ENCODE measurements at regions not wholly inside any gene's neighbourhood (a gene's known extent, or its start where the extent isn't known, plus 50 kb on each side); places are given as distances from the start of the nearest gene placed in this dataset.
"Not testable (repeated sequence)": the region's sequence is repeated elsewhere in the genome, so short reads cannot be mapped to it uniquely, and the experiment has no call there.

- H3K27ac Mint-ChIP-seq (ENCODE audit: unreplicated experiment): no peak overlapping the region
- H3K9me3 Mint-ChIP-seq (ENCODE audit: unreplicated experiment): peaks cover 7% of the 10 kb centered on the region
- H3K27me3 Mint-ChIP-seq (ENCODE audit: unreplicated experiment): peaks cover 23% of the 10 kb centered on the region
- H3K36me3 Mint-ChIP-seq (ENCODE audit: unreplicated experiment): no peaks in the 10 kb centered on the region
- no peak for TF ChIP-seq CTCF (IDR thresholded peaks at IDR 0.05)
- DNase-seq (ENCODE audit: extremely low spot score, unreplicated experiment): no peak
- H3K4me1 Mint-ChIP-seq (ENCODE audit: unreplicated experiment): peaks cover 14% of the 10 kb centered on the region
- no peak overlapping the region for H3K4me3 Mint-ChIP-seq (ENCODE audit: unreplicated experiment)
Observed at GRCh38 chr14:34085695-34086094, 134.8 kb upstream of the EGLN3 start.

GRCh38 chr14:34081576-34082136, 130.8 kb upstream of the EGLN3 start:
- no peak for DNase-seq (ENCODE audit: extremely low spot score, unreplicated experiment)
- no peaks in the 10 kb centered on the region for H3K36me3 Mint-ChIP-seq (ENCODE audit: unreplicated experiment)
- H3K27ac Mint-ChIP-seq (ENCODE audit: unreplicated experiment): no peak overlapping the region

GRCh38 chr14:34081101-34081575, 130.3 kb upstream of the EGLN3 start:
- no peaks in the 10 kb centered on the region for H3K36me3 Mint-ChIP-seq (ENCODE audit: unreplicated experiment)
- no peaks in the 10 kb centered on the region for H3K27me3 Mint-ChIP-seq (ENCODE audit: unreplicated experiment)
- H3K4me1 Mint-ChIP-seq (ENCODE audit: unreplicated experiment): peaks cover 21% of the 10 kb centered on the region
- no peak overlapping the region for H3K27ac Mint-ChIP-seq (ENCODE audit: unreplicated experiment)
- no peak for DNase-seq (ENCODE audit: extremely low spot score, unreplicated experiment)
- no peak overlapping the region for H3K4me3 Mint-ChIP-seq (ENCODE audit: unreplicated experiment)
- no peak for TF ChIP-seq CTCF (IDR thresholded peaks at IDR 0.05)
- no peaks in the 10 kb centered on the region for H3K9me3 Mint-ChIP-seq (ENCODE audit: unreplicated experiment)

More at GRCh38 chr14:34081576-34082136, 130.8 kb upstream of the EGLN3 start:
- no peak for TF ChIP-seq CTCF (IDR thresholded peaks at IDR 0.05)
- no peaks in the 10 kb centered on the region for H3K9me3 Mint-ChIP-seq (ENCODE audit: unreplicated experiment)
- H3K27me3 Mint-ChIP-seq (ENCODE audit: unreplicated experiment): peaks cover 4% of the 10 kb centered on the region
- H3K4me1 Mint-ChIP-seq (ENCODE audit: unreplicated experiment): peaks cover 21% of the 10 kb centered on the region
- H3K4me3 Mint-ChIP-seq (ENCODE audit: unreplicated experiment): no peak overlapping the region

- H3K27ac Mint-ChIP-seq (ENCODE audit: unreplicated experiment); DNase-seq (ENCODE audit: extremely low spot score, unreplicated experiment); H3K27me3 Mint-ChIP-seq (ENCODE audit: unreplicated experiment); H3K9me3 Mint-ChIP-seq (ENCODE audit: unreplicated experiment); H3K4me3 Mint-ChIP-seq (ENCODE audit: unreplicated experiment); H3K36me3 Mint-ChIP-seq (ENCODE audit: unreplicated experiment): not testable (repeated sequence)
- peaks cover 21% of the 10 kb centered on the region for H3K4me1 Mint-ChIP-seq (ENCODE audit: unreplicated experiment)
Observed at GRCh38 chr14:34079643-34080042, 128.8 kb upstream of the EGLN3 start.

GRCh38 chr14:34078117-34078743, 127.4 kb upstream of the EGLN3 start:
- H3K4me1 Mint-ChIP-seq (ENCODE audit: unreplicated experiment): peaks cover 21% of the 10 kb centered on the region
- no peaks in the 10 kb centered on the region for H3K9me3 Mint-ChIP-seq (ENCODE audit: unreplicated experiment)
- H3K27ac Mint-ChIP-seq (ENCODE audit: unreplicated experiment): no peak overlapping the region

More at GRCh38 chr14:34078117-34078743, 127.4 kb upstream of the EGLN3 start:
- Mint-ChIP-seq H3K4me3 (ENCODE audit: unreplicated experiment) (no peak overlapping the region), H3K27me3 (ENCODE audit: unreplicated experiment) (no peaks in the 10 kb centered on the region), H3K36me3 (ENCODE audit: unreplicated experiment) (no peaks in the 10 kb centered on the region)
- DNase-seq (ENCODE audit: extremely low spot score, unreplicated experiment): no peak
- TF ChIP-seq CTCF (IDR thresholded peaks at IDR 0.05): no peak
